ENCODE measurements at regions not wholly inside any gene's neighbourhood (a gene's known extent, or its start where the extent isn't known, plus 50 kb on each side); places are given as distances from the start of the nearest gene placed in this dataset.
"Not testable (repeated sequence)": the region's sequence is repeated elsewhere in the genome, so short reads cannot be mapped to it uniquely, and the experiment has no call there.

- no peak overlapping the region for H3K4me3 ChIP-seq
These were observed 74.2 kb downstream of the APOBEC1 start for GRCh38 chr12:7591531-7591930.

GRCh38 chr12:7590085-7590484, 75.6 kb downstream of the APOBEC1 start:
- peaks cover 0 to 14% (median 0%) of the 10 kb centered on the region in 4 donors for H3K27me3 ChIP-seq
- H3K36me3 ChIP-seq; DNase-seq (ENCODE audit: extremely low spot score); H3K9me3 ChIP-seq; H3K27ac ChIP-seq (replicated peaks in 1 of 4); intact Hi-C loops (cut with DNase I); H3K4me3 ChIP-seq; H3K4me1 ChIP-seq: not testable (repeated sequence)
- 100% methylated on average over 1 of the region's 27 CpGs for WGBS

More at GRCh38 chr12:7591531-7591930, 74.2 kb downstream of the APOBEC1 start:
- Histone ChIP-seq H3K4me1 (no peaks in the 10 kb centered on the region), H3K27me3 (peaks cover 0 to 14% (median 0%) of the 10 kb centered on the region in 4 donors), H3K27ac (replicated peaks in 1 of 4) (no peak overlapping the region), H3K9me3 (no peaks in the 10 kb centered on the region), H3K36me3 (no peaks in the 10 kb centered on the region)
- no peak for DNase-seq (ENCODE audit: extremely low spot score)
- 89% methylated on average over 4 of the region's 4 CpGs for WGBS
- intact Hi-C loops (cut with DNase I) = no loop called here
- TF ChIP-seq EP300 (IDR thresholded peaks at IDR 0.05) (no peak), POLR2A (IDR thresholded peaks at IDR 0.05; ENCODE audit: low read depth) (no peak), POLR2AphosphoS5 (IDR thresholded peaks at IDR 0.05) (no peak), CTCF (IDR thresholded peaks at IDR 0.05) (no peak)

GRCh38 chr12:7588742-7589329, 76.9 kb downstream of the APOBEC1 start:
- H3K4me3 ChIP-seq; H3K4me1 ChIP-seq; H3K27ac ChIP-seq (replicated peaks in 1 of 4); H3K36me3 ChIP-seq; DNase-seq (ENCODE audit: extremely low spot score); H3K9me3 ChIP-seq; intact Hi-C loops (cut with DNase I); H3K27me3 ChIP-seq: not testable (repeated sequence)
- peak; percentile 29 to 45 (median 32) for TF ChIP-seq CTCF (IDR thresholded peaks at IDR 0.05)
- 65% methylated on average over 4 of the region's 4 CpGs for WGBS

GRCh38 chr12:7584137-7584536, 80.6 kb upstream of the CD163 start:
- H3K4me3 ChIP-seq; DNase-seq (ENCODE audit: extremely low spot score); H3K27me3 ChIP-seq; intact Hi-C loops (cut with DNase I); H3K9me3 ChIP-seq; H3K4me1 ChIP-seq; H3K36me3 ChIP-seq; H3K27ac ChIP-seq (replicated peaks in 1 of 4): not testable (repeated sequence)
- 85% methylated on average over 1 of the region's 1 CpG for WGBS

- Histone ChIP-seq H3K27ac (replicated peaks in 1 of 4) (no peak overlapping the region), H3K9me3 (peaks cover 0 to 9% (median 2%) of the 10 kb centered on the region in 4 donors), H3K36me3 (no peaks in the 10 kb centered on the region), H3K4me3 (no peak overlapping the region), H3K27me3 (no peaks in the 10 kb centered on the region), H3K4me1 (no peaks in the 10 kb centered on the region)
- TF ChIP-seq POLR2AphosphoS5 (IDR thresholded peaks at IDR 0.05) (no peak), CTCF (IDR thresholded peaks at IDR 0.05) (no peak), POLR2A (IDR thresholded peaks at IDR 0.05; ENCODE audit: low read depth) (no peak), EP300 (IDR thresholded peaks at IDR 0.05) (no peak)
- WGBS = 77% methylated on average over 3 of the region's 6 CpGs
- intact Hi-C loops (cut with DNase I) = no loop called here
- DNase-seq (ENCODE audit: extremely low spot score) = no peak
These were observed 79.9 kb upstream of the CD163 start for GRCh38 chr12:7583471-7583870.

DNA sequence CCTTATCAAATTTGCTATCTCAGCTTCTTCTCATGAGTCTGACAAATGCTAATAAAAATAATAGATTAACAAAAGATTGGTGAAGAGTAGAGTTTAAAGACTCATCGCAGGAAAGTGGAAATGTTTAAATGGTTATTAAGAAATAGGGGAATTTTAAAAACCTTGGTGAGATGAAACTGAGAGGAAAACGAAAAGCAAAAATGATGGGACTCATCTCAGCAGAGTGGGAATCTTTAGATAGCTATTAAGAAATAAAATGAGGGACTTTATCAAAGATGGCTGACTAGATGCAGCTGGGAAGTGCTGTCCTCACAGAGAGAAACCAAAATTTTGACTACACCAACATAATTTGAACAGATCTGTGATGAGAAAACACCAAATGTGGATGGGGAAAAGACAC, 79.2 kb upstream of the CD163 start:
- intact Hi-C loops (cut with DNase I) = no loop called here
- 67% methylated on average over 2 of the region's 2 CpGs for WGBS
- Histone ChIP-seq H3K4me1 (no peaks in the 10 kb centered on the region), H3K9me3 (peaks cover 0 to 9% (median 2%) of the 10 kb centered on the region in 4 donors), H3K4me3 (no peak overlapping the region), H3K27ac (replicated peaks in 1 of 4) (no peak overlapping the region), H3K27me3 (no peaks in the 10 kb centered on the region), H3K36me3 (no peaks in the 10 kb centered on the region)
- no peak for DNase-seq (ENCODE audit: extremely low spot score)
- TF ChIP-seq POLR2AphosphoS5 (IDR thresholded peaks at IDR 0.05) (no peak), EP300 (IDR thresholded peaks at IDR 0.05) (no peak), POLR2A (IDR thresholded peaks at IDR 0.05; ENCODE audit: low read depth) (no peak), CTCF (IDR thresholded peaks at IDR 0.05) (no peak)
